Lower leg skin (tissue), 3 donors: ENCODE measurements at regions not wholly inside any gene's neighbourhood (a gene's known extent, or its start where the extent isn't known, plus 50 kb on each side); places are given as distances from the start of the nearest gene placed in this dataset.

Experiments used
- POLR2A ChIP-seq, 2 donors: fragments of 450-650 bp; IDR thresholded peaks; one replicate each; pipeline ENCODE4 v1.6.1; 2016 to 2017; ENCODE audit warnings: antibody characterized with exemption in 2 of 2, mild to moderate bottlenecking in 1 of 2, moderate library complexity in 1 of 2
- TF ChIP-seq, protein P1 (sequence below), 3 donors: fragments of 450-650 bp; IDR thresholded peaks; one replicate each; pipeline ENCODE4 v1.5.1; 2016; ENCODE audit warnings: antibody characterized with exemption in 3 of 3, mild to moderate bottlenecking in 3 of 3, moderate library complexity in 2 of 3

DNA sequence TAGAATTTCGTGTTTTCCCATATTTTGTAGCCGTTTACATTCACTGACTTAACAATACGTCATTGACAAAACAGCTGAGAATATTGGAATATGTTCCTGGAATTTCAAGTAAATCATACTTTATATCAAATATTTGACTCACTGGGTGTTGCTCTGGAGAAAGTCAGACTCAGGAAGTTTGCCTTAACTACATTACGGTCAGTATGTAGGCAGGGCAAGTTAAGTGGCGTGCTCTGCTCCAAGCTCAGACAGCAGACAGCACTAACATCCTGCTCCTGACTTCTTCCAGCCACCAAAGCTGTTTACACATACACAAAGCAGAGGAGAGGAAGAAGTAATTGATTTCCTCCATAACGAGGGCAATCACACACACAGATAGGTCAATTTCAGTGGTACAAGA is 414.6 kb downstream of the LRRIQ3 start:
- TF ChIP-seq, protein P1, sequence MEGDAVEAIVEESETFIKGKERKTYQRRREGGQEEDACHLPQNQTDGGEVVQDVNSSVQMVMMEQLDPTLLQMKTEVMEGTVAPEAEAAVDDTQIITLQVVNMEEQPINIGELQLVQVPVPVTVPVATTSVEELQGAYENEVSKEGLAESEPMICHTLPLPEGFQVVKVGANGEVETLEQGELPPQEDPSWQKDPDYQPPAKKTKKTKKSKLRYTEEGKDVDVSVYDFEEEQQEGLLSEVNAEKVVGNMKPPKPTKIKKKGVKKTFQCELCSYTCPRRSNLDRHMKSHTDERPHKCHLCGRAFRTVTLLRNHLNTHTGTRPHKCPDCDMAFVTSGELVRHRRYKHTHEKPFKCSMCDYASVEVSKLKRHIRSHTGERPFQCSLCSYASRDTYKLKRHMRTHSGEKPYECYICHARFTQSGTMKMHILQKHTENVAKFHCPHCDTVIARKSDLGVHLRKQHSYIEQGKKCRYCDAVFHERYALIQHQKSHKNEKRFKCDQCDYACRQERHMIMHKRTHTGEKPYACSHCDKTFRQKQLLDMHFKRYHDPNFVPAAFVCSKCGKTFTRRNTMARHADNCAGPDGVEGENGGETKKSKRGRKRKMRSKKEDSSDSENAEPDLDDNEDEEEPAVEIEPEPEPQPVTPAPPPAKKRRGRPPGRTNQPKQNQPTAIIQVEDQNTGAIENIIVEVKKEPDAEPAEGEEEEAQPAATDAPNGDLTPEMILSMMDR (IDR thresholded peaks at IDR 0.05) = no peak
- TF ChIP-seq POLR2A (IDR thresholded peaks at IDR 0.05) = no peak
